ENCODE measurements at regions not wholly inside any gene's neighbourhood (a gene's known extent, or its start where the extent isn't known, plus 50 kb on each side); places are given as distances from the start of the nearest gene placed in this dataset.

DNA sequence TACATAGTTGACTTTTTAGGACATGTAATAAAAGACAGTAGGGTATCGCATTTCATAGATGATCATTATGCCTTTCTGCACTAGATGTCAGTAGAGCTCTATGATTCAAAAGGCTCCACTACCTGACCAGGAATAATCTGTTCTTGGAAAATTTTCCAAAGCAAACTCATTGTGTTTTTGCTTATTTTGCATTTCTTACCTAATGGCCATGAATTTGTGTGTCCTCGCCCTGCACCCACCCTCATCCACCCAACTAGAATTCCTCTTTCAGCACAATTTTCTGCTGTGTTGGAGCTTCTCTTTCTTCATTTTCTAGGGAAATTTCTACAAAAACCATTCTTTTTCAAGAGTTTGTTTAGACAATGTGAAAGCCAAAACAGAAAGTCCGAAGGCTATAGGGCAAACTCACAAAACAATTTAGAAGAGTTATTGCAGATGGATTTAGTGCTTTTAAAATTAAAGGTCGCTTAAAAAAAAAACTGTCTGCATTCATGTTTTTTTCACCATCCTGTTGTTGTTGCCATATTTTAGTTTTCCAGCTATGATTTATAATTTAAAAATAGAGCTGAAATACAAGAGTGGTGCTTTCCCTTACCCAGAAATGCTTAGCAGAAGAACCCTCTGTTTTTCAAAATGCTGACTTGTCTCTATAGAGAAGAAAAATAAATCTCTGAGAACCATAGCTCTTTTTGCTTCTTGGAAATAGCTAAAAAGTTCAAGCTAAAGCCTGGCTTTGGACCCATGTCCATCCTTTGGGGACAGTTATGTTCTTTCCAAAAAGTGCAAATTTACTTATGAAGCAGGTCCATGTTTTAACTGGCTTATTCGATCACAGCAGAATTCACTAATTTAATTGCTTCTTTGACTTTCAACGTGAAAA, 183.7 kb downstream of the SPATA18 start:
- TF ChIP-seq, protein P1, sequence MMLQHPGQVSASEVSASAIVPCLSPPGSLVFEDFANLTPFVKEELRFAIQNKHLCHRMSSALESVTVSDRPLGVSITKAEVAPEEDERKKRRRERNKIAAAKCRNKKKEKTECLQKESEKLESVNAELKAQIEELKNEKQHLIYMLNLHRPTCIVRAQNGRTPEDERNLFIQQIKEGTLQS (IDR thresholded peaks at IDR 0.05), result no peak
- TF ChIP-seq TAF1 (conservative IDR thresholded peaks at IDR 0.05) (no peak), GABPA (IDR thresholded peaks at IDR 0.05 in 1 of 2, conservative IDR thresholded peaks at IDR 0.05 in 1 of 2) (no peak), HNF4A (conservative IDR thresholded peaks at IDR 0.05) (peak in 1 of 2 donors; percentile 38), EGR1 (IDR thresholded peaks at IDR 0.05; ENCODE audit: low read depth in 2 of 2) (no peak), FOXA2 (IDR thresholded peaks at IDR 0.05) (no peak), RXRA (IDR thresholded peaks at IDR 0.05) (no peak), YY1 (IDR thresholded peaks at IDR 0.05) (no peak), JUND (IDR thresholded peaks at IDR 0.05) (no peak), FOXA1 (IDR thresholded peaks at IDR 0.05) (no peak), SP1 (IDR thresholded peaks at IDR 0.05) (no peak), NR2F2 (IDR thresholded peaks at IDR 0.05) (no peak), HNF4G (IDR thresholded peaks at IDR 0.05) (no peak), RAD21 (IDR thresholded peaks at IDR 0.05) (peak; percentile 91 to 96)
- TF ChIP-seq, protein P2, sequence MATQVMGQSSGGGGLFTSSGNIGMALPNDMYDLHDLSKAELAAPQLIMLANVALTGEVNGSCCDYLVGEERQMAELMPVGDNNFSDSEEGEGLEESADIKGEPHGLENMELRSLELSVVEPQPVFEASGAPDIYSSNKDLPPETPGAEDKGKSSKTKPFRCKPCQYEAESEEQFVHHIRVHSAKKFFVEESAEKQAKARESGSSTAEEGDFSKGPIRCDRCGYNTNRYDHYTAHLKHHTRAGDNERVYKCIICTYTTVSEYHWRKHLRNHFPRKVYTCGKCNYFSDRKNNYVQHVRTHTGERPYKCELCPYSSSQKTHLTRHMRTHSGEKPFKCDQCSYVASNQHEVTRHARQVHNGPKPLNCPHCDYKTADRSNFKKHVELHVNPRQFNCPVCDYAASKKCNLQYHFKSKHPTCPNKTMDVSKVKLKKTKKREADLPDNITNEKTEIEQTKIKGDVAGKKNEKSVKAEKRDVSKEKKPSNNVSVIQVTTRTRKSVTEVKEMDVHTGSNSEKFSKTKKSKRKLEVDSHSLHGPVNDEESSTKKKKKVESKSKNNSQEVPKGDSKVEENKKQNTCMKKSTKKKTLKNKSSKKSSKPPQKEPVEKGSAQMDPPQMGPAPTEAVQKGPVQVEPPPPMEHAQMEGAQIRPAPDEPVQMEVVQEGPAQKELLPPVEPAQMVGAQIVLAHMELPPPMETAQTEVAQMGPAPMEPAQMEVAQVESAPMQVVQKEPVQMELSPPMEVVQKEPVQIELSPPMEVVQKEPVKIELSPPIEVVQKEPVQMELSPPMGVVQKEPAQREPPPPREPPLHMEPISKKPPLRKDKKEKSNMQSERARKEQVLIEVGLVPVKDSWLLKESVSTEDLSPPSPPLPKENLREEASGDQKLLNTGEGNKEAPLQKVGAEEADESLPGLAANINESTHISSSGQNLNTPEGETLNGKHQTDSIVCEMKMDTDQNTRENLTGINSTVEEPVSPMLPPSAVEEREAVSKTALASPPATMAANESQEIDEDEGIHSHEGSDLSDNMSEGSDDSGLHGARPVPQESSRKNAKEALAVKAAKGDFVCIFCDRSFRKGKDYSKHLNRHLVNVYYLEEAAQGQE (IDR thresholded peaks at IDR 0.05), result peak; percentile 20
- TF ChIP-seq, protein P3, sequence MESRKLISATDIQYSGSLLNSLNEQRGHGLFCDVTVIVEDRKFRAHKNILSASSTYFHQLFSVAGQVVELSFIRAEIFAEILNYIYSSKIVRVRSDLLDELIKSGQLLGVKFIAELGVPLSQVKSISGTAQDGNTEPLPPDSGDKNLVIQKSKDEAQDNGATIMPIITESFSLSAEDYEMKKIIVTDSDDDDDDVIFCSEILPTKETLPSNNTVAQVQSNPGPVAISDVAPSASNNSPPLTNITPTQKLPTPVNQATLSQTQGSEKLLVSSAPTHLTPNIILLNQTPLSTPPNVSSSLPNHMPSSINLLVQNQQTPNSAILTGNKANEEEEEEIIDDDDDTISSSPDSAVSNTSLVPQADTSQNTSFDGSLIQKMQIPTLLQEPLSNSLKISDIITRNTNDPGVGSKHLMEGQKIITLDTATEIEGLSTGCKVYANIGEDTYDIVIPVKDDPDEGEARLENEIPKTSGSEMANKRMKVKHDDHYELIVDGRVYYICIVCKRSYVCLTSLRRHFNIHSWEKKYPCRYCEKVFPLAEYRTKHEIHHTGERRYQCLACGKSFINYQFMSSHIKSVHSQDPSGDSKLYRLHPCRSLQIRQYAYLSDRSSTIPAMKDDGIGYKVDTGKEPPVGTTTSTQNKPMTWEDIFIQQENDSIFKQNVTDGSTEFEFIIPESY (IDR thresholded peaks at IDR 0.05), result no peak
- TF ChIP-seq, protein P4, sequence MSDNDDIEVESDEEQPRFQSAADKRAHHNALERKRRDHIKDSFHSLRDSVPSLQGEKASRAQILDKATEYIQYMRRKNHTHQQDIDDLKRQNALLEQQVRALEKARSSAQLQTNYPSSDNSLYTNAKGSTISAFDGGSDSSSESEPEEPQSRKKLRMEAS (IDR thresholded peaks at IDR 0.05), result no peak
- TF ChIP-seq, protein P5, sequence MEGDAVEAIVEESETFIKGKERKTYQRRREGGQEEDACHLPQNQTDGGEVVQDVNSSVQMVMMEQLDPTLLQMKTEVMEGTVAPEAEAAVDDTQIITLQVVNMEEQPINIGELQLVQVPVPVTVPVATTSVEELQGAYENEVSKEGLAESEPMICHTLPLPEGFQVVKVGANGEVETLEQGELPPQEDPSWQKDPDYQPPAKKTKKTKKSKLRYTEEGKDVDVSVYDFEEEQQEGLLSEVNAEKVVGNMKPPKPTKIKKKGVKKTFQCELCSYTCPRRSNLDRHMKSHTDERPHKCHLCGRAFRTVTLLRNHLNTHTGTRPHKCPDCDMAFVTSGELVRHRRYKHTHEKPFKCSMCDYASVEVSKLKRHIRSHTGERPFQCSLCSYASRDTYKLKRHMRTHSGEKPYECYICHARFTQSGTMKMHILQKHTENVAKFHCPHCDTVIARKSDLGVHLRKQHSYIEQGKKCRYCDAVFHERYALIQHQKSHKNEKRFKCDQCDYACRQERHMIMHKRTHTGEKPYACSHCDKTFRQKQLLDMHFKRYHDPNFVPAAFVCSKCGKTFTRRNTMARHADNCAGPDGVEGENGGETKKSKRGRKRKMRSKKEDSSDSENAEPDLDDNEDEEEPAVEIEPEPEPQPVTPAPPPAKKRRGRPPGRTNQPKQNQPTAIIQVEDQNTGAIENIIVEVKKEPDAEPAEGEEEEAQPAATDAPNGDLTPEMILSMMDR (IDR thresholded peaks at IDR 0.05; ENCODE audit: low read depth, low read length, missing input control), result peak; percentile 71
- Histone ChIP-seq H3K27me3 (ENCODE audit: control insufficient read depth in 4 of 4, insufficient read depth in 4 of 4, low read length in 3 of 4) (no peaks in the 10 kb centered on the region), H3K27ac (ENCODE audit: low read depth in 1 of 2, low read length in 2 of 2) (no peak overlapping the region), H3K4me1 (ENCODE audit: control insufficient read depth in 4 of 4, insufficient read depth in 4 of 4, low read length in 3 of 4) (peaks cover 0 to 3% (median 3%) of the 10 kb centered on the region in 4 donors), H3K36me3 (ENCODE audit: control insufficient read depth in 4 of 4, insufficient read depth in 3 of 4, low read depth in 1 of 4, low read length in 3 of 4) (no peaks in the 10 kb centered on the region), H3K9ac (ENCODE audit: low read depth in 1 of 2, low read length in 2 of 2) (no peak overlapping the region), H3K9me3 (ENCODE audit: control insufficient read depth in 4 of 4, low read length in 3 of 4) (no peaks in the 10 kb centered on the region), H3K4me3 (ENCODE audit: low read depth in 1 of 3, low read length in 3 of 3) (peak overlapping the region in 1 of 3 donors; percentile 30)
- no peak for DNase-seq (ENCODE audit: low spot score)
- WGBS, result 26% methylated on average over 6 of the region's 6 CpGs

Measured in liver (tissue), 8 donors.